GM23338 (cell line): ENCODE measurements at regions not wholly inside any gene's neighbourhood (a gene's known extent, or its start where the extent isn't known, plus 50 kb on each side); places are given as distances from the start of the nearest gene placed in this dataset.

Source experiments
- ATAC-seq: fragments of 200-7000 bp; cut with Tn5 transposase; 3 replicates; pipeline ENCODE4 v1.9.1; 2020
- DNase-seq: peaks from one replicate; pipeline ENCODE4 v3.0.0-alpha.2; 2015; ENCODE audit warnings: low spot score
- H2AFZ ChIP-seq: fragments of 200-600 bp; sonication (generic); 2 replicates; pipeline ENCODE4 v1.8.0; 2016; ENCODE audit warnings: antibody characterized with exemption, mild to moderate bottlenecking, moderate library complexity
- H3F3A ChIP-seq: fragments of 200-600 bp; sonication (generic); replicated peaks from 2 replicates; pipeline ENCODE4 v1.8.0; 2017; ENCODE audit warnings: antibody characterized with exemption, mixed run types, low read depth
- H3K27ac ChIP-seq: fragments of 200-600 bp; sonication (generic); 2 replicates; pipeline ENCODE4 v1.6.1; 2016; ENCODE audit warnings: low read depth
- H3K27me3 ChIP-seq: fragments of 200-600 bp; sonication (generic); 2 replicates; pipeline ENCODE4 v1.8.0; 2016; ENCODE audit warnings: mild to moderate bottlenecking, mixed run types, moderate library complexity; ENCODE audit not compliant: insufficient read depth
- H3K36me3 ChIP-seq: fragments of 200-600 bp; sonication (generic); 2 replicates; pipeline ENCODE4 v1.8.0; 2016; ENCODE audit warnings: mild to moderate bottlenecking; ENCODE audit not compliant: insufficient read depth
- H3K4me1 ChIP-seq: fragments of 200-600 bp; sonication (generic); 2 replicates; pipeline ENCODE4 v1.8.0; 2016; ENCODE audit warnings: mild to moderate bottlenecking, moderate library complexity; ENCODE audit not compliant: insufficient read depth
- H3K4me2 ChIP-seq: fragments of 200-600 bp; sonication (generic); 2 replicates; pipeline ENCODE4 v1.7.1; 2017; ENCODE audit warnings: mixed run types
- H3K4me3 ChIP-seq: fragments of 200-600 bp; sonication (generic); 2 replicates; pipeline ENCODE4 v1.6.1; 2016; ENCODE audit warnings: mixed run types
- H3K79me2 ChIP-seq: fragments of 200-600 bp; sonication (generic); replicated peaks from 2 replicates; pipeline ENCODE4 v1.8.0; 2017; ENCODE audit warnings: mild to moderate bottlenecking; ENCODE audit not compliant: insufficient read depth
- H3K9me2 ChIP-seq: fragments of 200-600 bp; sonication (generic); 2 replicates; pipeline ENCODE4 v1.8.0; 2017; ENCODE audit not compliant: insufficient read depth
- H4K20me1 ChIP-seq: fragments of 200-600 bp; sonication (generic); replicated peaks from 2 replicates; pipeline ENCODE4 v1.8.0; 2017; ENCODE audit warnings: mild to moderate bottlenecking; ENCODE audit not compliant: insufficient read depth
- H3K27ac Mint-ChIP-seq: 2 replicates; pipeline ENCODE4 v1.8.0; 2020; ENCODE audit warnings: inconsistent platforms, mild to moderate bottlenecking, moderate library complexity, mixed read lengths
- H3K27me3 Mint-ChIP-seq: 3 replicates; pipeline ENCODE4 v1.8.0; 2022; ENCODE audit warnings: low read depth, mild to moderate bottlenecking, moderate library complexity, mixed read lengths, inconsistent platforms; ENCODE audit not compliant: insufficient read depth, poor library complexity
- H3K36me3 Mint-ChIP-seq: 3 replicates; pipeline ENCODE4 v1.8.0; 2021; ENCODE audit warnings: low read depth, mild to moderate bottlenecking, inconsistent platforms, moderate library complexity, mixed read lengths
- H3K4me1 Mint-ChIP-seq: 3 replicates; pipeline ENCODE4 v1.8.0; 2020; ENCODE audit warnings: mild to moderate bottlenecking, inconsistent platforms, mixed read lengths
- H3K4me3 Mint-ChIP-seq: 3 replicates; pipeline ENCODE4 v1.8.0; 2021; ENCODE audit warnings: moderate library complexity, mild to moderate bottlenecking, inconsistent platforms, mixed read lengths
- H3K9me3 Mint-ChIP-seq: 3 replicates; pipeline ENCODE4 v1.8.0; 2020; ENCODE audit warnings: moderate library complexity, mild to moderate bottlenecking, inconsistent platforms, mixed read lengths
- CREB1 ChIP-seq: fragments of 250-450 bp; sonication (Bioruptor Pico); IDR thresholded peaks from 2 replicates; pipeline ENCODE4 v1.5.0; 2020; ENCODE audit warnings: low read depth, mild to moderate bottlenecking, moderate library complexity
- CTCF ChIP-seq, 2 experiments: fragments of 200-600 bp in 1 of 2; sonication (generic) in 1 of 2; conservative IDR thresholded peaks; 2 replicates each; pipeline versions ENCODE4 v1.5.1 to v1.6.1; 2016 to 2017; ENCODE audit warnings: antibody characterized with exemption in 2 of 2, low read depth in 2 of 2, mild to moderate bottlenecking in 2 of 2, moderate library complexity in 1 of 2
- EZH2 ChIP-seq: fragments of 200-600 bp; sonication (generic); IDR thresholded peaks from one replicate; pipeline ENCODE4 v1.8.0; 2017; ENCODE audit warnings: antibody characterized with exemption, mild to moderate bottlenecking, low read depth; ENCODE audit not compliant: unreplicated experiment
- EZH2phosphoT487 ChIP-seq: fragments of 200-600 bp; sonication (generic); IDR thresholded peaks from one replicate; pipeline ENCODE4 v1.8.1; 2018; ENCODE audit warnings: antibody characterized with exemption; ENCODE audit not compliant: unreplicated experiment
- JUNB ChIP-seq: IDR thresholded peaks from one replicate; pipeline ENCODE4 v1.6.1; 2016; ENCODE audit warnings: antibody characterized with exemption; ENCODE audit not compliant: unreplicated experiment
- NANOG ChIP-seq: IDR thresholded peaks from 2 replicates; pipeline ENCODE4 v1.6.1; 2016; ENCODE audit warnings: antibody characterized with exemption, borderline replicate concordance
- POLR2AphosphoS5 ChIP-seq: IDR thresholded peaks from 2 replicates; pipeline ENCODE4 v1.6.1; 2016; ENCODE audit warnings: antibody characterized with exemption, low read depth
- STAT1 ChIP-seq: IDR thresholded peaks from one replicate; pipeline ENCODE4 v1.6.1; 2016; ENCODE audit warnings: antibody characterized with exemption; ENCODE audit not compliant: unreplicated experiment
- ZNF114 ChIP-seq: fragments of 250-450 bp; sonication (Bioruptor Pico); IDR thresholded peaks from 2 replicates; pipeline ENCODE4 v1.5.0; 2020; ENCODE audit warnings: mild to moderate bottlenecking, moderate library complexity
- ZNF331 ChIP-seq: fragments of 250-450 bp; sonication (Bioruptor Pico); IDR thresholded peaks from 2 replicates; pipeline ENCODE4 v1.5.0; 2020; ENCODE audit warnings: low read depth, mild to moderate bottlenecking, moderate library complexity
- ZNF462 ChIP-seq: fragments of 250-450 bp; sonication (Bioruptor Pico); IDR thresholded peaks from 2 replicates; pipeline ENCODE4 v1.5.0; 2020; ENCODE audit warnings: mild to moderate bottlenecking, moderate library complexity
- TF ChIP-seq, protein P1 (sequence below): IDR thresholded peaks from 2 replicates; pipeline ENCODE4 v1.6.1; 2016; ENCODE audit warnings: antibody characterized with exemption
- TF ChIP-seq, protein P2 (sequence below): IDR thresholded peaks from one replicate; pipeline ENCODE4 v1.6.1; 2018; ENCODE audit warnings: antibody characterized with exemption; ENCODE audit not compliant: unreplicated experiment

- no peak overlapping the region for H2AFZ ChIP-seq
- TF ChIP-seq ZNF331 (CRISPR knock-in tag) (no peak), ZNF462 (no peak), JUNB (no peak), NANOG (no peak), CREB1 (CRISPR knock-in tag) (no peak), ZNF114 (CRISPR knock-in tag) (no peak), STAT1 (no peak), POLR2AphosphoS5 (no peak), CTCF (conservative IDR thresholded peaks at IDR 0.05; ENCODE audit: low read depth in 2 of 2) (no peak), EZH2phosphoT487 (no peak), EZH2 (no peak)
- TF ChIP-seq, protein P1, sequence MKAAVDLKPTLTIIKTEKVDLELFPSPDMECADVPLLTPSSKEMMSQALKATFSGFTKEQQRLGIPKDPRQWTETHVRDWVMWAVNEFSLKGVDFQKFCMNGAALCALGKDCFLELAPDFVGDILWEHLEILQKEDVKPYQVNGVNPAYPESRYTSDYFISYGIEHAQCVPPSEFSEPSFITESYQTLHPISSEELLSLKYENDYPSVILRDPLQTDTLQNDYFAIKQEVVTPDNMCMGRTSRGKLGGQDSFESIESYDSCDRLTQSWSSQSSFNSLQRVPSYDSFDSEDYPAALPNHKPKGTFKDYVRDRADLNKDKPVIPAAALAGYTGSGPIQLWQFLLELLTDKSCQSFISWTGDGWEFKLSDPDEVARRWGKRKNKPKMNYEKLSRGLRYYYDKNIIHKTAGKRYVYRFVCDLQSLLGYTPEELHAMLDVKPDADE, result no peak
- TF ChIP-seq, protein P2, sequence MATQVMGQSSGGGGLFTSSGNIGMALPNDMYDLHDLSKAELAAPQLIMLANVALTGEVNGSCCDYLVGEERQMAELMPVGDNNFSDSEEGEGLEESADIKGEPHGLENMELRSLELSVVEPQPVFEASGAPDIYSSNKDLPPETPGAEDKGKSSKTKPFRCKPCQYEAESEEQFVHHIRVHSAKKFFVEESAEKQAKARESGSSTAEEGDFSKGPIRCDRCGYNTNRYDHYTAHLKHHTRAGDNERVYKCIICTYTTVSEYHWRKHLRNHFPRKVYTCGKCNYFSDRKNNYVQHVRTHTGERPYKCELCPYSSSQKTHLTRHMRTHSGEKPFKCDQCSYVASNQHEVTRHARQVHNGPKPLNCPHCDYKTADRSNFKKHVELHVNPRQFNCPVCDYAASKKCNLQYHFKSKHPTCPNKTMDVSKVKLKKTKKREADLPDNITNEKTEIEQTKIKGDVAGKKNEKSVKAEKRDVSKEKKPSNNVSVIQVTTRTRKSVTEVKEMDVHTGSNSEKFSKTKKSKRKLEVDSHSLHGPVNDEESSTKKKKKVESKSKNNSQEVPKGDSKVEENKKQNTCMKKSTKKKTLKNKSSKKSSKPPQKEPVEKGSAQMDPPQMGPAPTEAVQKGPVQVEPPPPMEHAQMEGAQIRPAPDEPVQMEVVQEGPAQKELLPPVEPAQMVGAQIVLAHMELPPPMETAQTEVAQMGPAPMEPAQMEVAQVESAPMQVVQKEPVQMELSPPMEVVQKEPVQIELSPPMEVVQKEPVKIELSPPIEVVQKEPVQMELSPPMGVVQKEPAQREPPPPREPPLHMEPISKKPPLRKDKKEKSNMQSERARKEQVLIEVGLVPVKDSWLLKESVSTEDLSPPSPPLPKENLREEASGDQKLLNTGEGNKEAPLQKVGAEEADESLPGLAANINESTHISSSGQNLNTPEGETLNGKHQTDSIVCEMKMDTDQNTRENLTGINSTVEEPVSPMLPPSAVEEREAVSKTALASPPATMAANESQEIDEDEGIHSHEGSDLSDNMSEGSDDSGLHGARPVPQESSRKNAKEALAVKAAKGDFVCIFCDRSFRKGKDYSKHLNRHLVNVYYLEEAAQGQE, result no peak
These were observed 471.3 kb downstream of the LRRC70 start for GRCh38 chr5:63049935-63050334.

More at GRCh38 chr5:63049935-63050334, 471.3 kb downstream of the LRRC70 start:
- Mint-ChIP-seq H3K27me3 (peaks cover 2% of the 10 kb centered on the region), H3K9me3 (no peaks in the 10 kb centered on the region), H3K27ac (no peak overlapping the region), H3K4me3 (no peak overlapping the region), H3K4me1 (no peaks in the 10 kb centered on the region), H3K36me3 (no peaks in the 10 kb centered on the region)
- ATAC-seq (no peak), DNase-seq (no peak)
- no peaks in the 10 kb centered on the region for H3K79me2 ChIP-seq
- H3K4me3 ChIP-seq, result no peak overlapping the region
- no peaks in the 10 kb centered on the region for H3K4me1 ChIP-seq
- no peak overlapping the region for H3K4me2 ChIP-seq
- no peaks in the 10 kb centered on the region for H3F3A ChIP-seq
- H3K9me2 ChIP-seq, result 0 out of 2 replicates have a peak, but pooled peaks cover 6% of the 10 kb centered on the region
- H4K20me1 ChIP-seq, result no peaks in the 10 kb centered on the region
- no peaks in the 10 kb centered on the region for H3K36me3 ChIP-seq
- H3K27me3 ChIP-seq, result no peaks in the 10 kb centered on the region
- no peak overlapping the region for H3K27ac ChIP-seq
